ENCODE measurements at regions not wholly inside any gene's neighbourhood (a gene's known extent, or its start where the extent isn't known, plus 50 kb on each side); places are given as distances from the start of the nearest gene placed in this dataset.

- H3K27me3 ChIP-seq (ENCODE audit: control insufficient read depth, insufficient read depth, low read length) = no peaks in the 10 kb centered on the region
- H3K4me1 ChIP-seq (ENCODE audit: control insufficient read depth, insufficient read depth, low read length) = peaks cover 5% of the 10 kb centered on the region; the same call in 1 of the 2 replicates
- no CpG with 5 or more reads among the region's 3 CpGs for WGBS (ENCODE audit: insufficient coverage, insufficient read length)
- no peak for DNase-seq (ENCODE audit: low read depth, low spot score)
- H3K27ac ChIP-seq (ENCODE audit: low read length) = no peak overlapping the region
- H3K36me3 ChIP-seq (ENCODE audit: control insufficient read depth, insufficient read depth, low read length) = no peaks in the 10 kb centered on the region
- no peaks in the 10 kb centered on the region for H3K9me3 ChIP-seq (ENCODE audit: control insufficient read depth, insufficient read depth, low read length)
- no peak overlapping the region for H3K4me3 ChIP-seq (ENCODE audit: low read length)
Measured at GRCh38 chr2:8196316-8196715, 485.5 kb upstream of the ID2 start.

GRCh38 chr2:8197101-8197500 lies 484.8 kb upstream of the ID2 start:
- no peak for DNase-seq (ENCODE audit: low read depth, low spot score)
- Histone ChIP-seq H3K9me3 (ENCODE audit: control insufficient read depth, insufficient read depth, low read length) (no peaks in the 10 kb centered on the region), H3K27ac (ENCODE audit: low read length) (no peak overlapping the region), H3K4me3 (ENCODE audit: low read length) (no peak overlapping the region), H3K36me3 (ENCODE audit: control insufficient read depth, insufficient read depth, low read length) (no peaks in the 10 kb centered on the region), H3K27me3 (ENCODE audit: control insufficient read depth, insufficient read depth, low read length) (no peaks in the 10 kb centered on the region), H3K4me1 (ENCODE audit: control insufficient read depth, insufficient read depth, low read length) (peaks cover 5% of the 10 kb centered on the region; the same call in 1 of the 2 replicates)
- WGBS (ENCODE audit: insufficient coverage, insufficient read length) = no CpG with 5 or more reads among the region's 4 CpGs

GRCh38 chr2:8197825-8198224 lies 484.0 kb upstream of the ID2 start:
- WGBS (ENCODE audit: insufficient coverage, insufficient read length) = no CpG with 5 or more reads among the region's 1 CpG
- no peak overlapping the region for H3K4me3 ChIP-seq (ENCODE audit: low read length)
- no peak for DNase-seq (ENCODE audit: low read depth, low spot score)
- H3K4me1 ChIP-seq (ENCODE audit: control insufficient read depth, insufficient read depth, low read length) = peaks cover 3% of the 10 kb centered on the region; the same call in 1 of the 2 replicates
- no peaks in the 10 kb centered on the region for H3K27me3 ChIP-seq (ENCODE audit: control insufficient read depth, insufficient read depth, low read length)
- H3K27ac ChIP-seq (ENCODE audit: low read length) = no peak overlapping the region
- H3K9me3 ChIP-seq (ENCODE audit: control insufficient read depth, insufficient read depth, low read length) = no peaks in the 10 kb centered on the region
- H3K36me3 ChIP-seq (ENCODE audit: control insufficient read depth, insufficient read depth, low read length) = no peaks in the 10 kb centered on the region

- no peaks in the 10 kb centered on the region for H3K9me3 ChIP-seq (ENCODE audit: control insufficient read depth, insufficient read depth, low read length)
- DNase-seq (ENCODE audit: low read depth, low spot score) = no peak
- H3K27me3 ChIP-seq (ENCODE audit: control insufficient read depth, insufficient read depth, low read length) = no peaks in the 10 kb centered on the region
- WGBS (ENCODE audit: insufficient coverage, insufficient read length) = no CpG with 5 or more reads among the region's 1 CpG
- H3K36me3 ChIP-seq (ENCODE audit: control insufficient read depth, insufficient read depth, low read length) = no peaks in the 10 kb centered on the region
- no peak overlapping the region for H3K4me3 ChIP-seq (ENCODE audit: low read length)
- no peak overlapping the region for H3K27ac ChIP-seq (ENCODE audit: low read length)
- H3K4me1 ChIP-seq (ENCODE audit: control insufficient read depth, insufficient read depth, low read length) = peaks cover 1% of the 10 kb centered on the region; the same call in 1 of the 2 replicates
Measured at GRCh38 chr2:8198766-8199382, 483.0 kb upstream of the ID2 start.

- Histone ChIP-seq H3K4me3 (ENCODE audit: low read length) (no peak overlapping the region), H3K36me3 (ENCODE audit: control insufficient read depth, insufficient read depth, low read length) (no peaks in the 10 kb centered on the region), H3K4me1 (ENCODE audit: control insufficient read depth, insufficient read depth, low read length) (no peaks in the 10 kb centered on the region), H3K27me3 (ENCODE audit: control insufficient read depth, insufficient read depth, low read length) (no peaks in the 10 kb centered on the region), H3K9me3 (ENCODE audit: control insufficient read depth, insufficient read depth, low read length) (no peaks in the 10 kb centered on the region), H3K27ac (ENCODE audit: low read length) (no peak overlapping the region)
- WGBS (ENCODE audit: insufficient coverage, insufficient read length) = no CpG with 5 or more reads among the region's 7 CpGs
- DNase-seq (ENCODE audit: low read depth, low spot score) = no peak
Measured at GRCh38 chr2:8202132-8202531, 479.7 kb upstream of the ID2 start.

- Histone ChIP-seq H3K27ac (ENCODE audit: low read length) (no peak overlapping the region), H3K9me3 (ENCODE audit: control insufficient read depth, insufficient read depth, low read length) (no peaks in the 10 kb centered on the region), H3K4me1 (ENCODE audit: control insufficient read depth, insufficient read depth, low read length) (no peaks in the 10 kb centered on the region), H3K27me3 (ENCODE audit: control insufficient read depth, insufficient read depth, low read length) (no peaks in the 10 kb centered on the region), H3K4me3 (ENCODE audit: low read length) (no peak overlapping the region), H3K36me3 (ENCODE audit: control insufficient read depth, insufficient read depth, low read length) (no peaks in the 10 kb centered on the region)
- no peak for DNase-seq (ENCODE audit: low read depth, low spot score)
- WGBS (ENCODE audit: insufficient coverage, insufficient read length) = no CpG with 5 or more reads among the region's 18 CpGs
Measured at GRCh38 chr2:8203364-8203763, 478.5 kb upstream of the ID2 start.

- Histone ChIP-seq H3K36me3 (ENCODE audit: control insufficient read depth, insufficient read depth, low read length) (no peaks in the 10 kb centered on the region), H3K4me1 (ENCODE audit: control insufficient read depth, insufficient read depth, low read length) (no peaks in the 10 kb centered on the region), H3K27me3 (ENCODE audit: control insufficient read depth, insufficient read depth, low read length) (no peaks in the 10 kb centered on the region), H3K27ac (ENCODE audit: low read length) (no peak overlapping the region), H3K9me3 (ENCODE audit: control insufficient read depth, insufficient read depth, low read length) (no peaks in the 10 kb centered on the region), H3K4me3 (ENCODE audit: low read length) (no peak overlapping the region)
- no CpG with 5 or more reads among the region's 2 CpGs for WGBS (ENCODE audit: insufficient coverage, insufficient read length)
- DNase-seq (ENCODE audit: low read depth, low spot score) = no peak
Measured at GRCh38 chr2:8204711-8205110, 477.1 kb upstream of the ID2 start.

- no peaks in the 10 kb centered on the region for H3K9me3 ChIP-seq (ENCODE audit: control insufficient read depth, insufficient read depth, low read length)
- no CpG with 5 or more reads among the region's 2 CpGs for WGBS (ENCODE audit: insufficient coverage, insufficient read length)
- H3K36me3 ChIP-seq (ENCODE audit: control insufficient read depth, insufficient read depth, low read length) = no peaks in the 10 kb centered on the region
- no peak for DNase-seq (ENCODE audit: low read depth, low spot score)
- no peak overlapping the region for H3K4me3 ChIP-seq (ENCODE audit: low read length)
- H3K27me3 ChIP-seq (ENCODE audit: control insufficient read depth, insufficient read depth, low read length) = no peaks in the 10 kb centered on the region
- H3K27ac ChIP-seq (ENCODE audit: low read length) = no peak overlapping the region
- H3K4me1 ChIP-seq (ENCODE audit: control insufficient read depth, insufficient read depth, low read length) = no peaks in the 10 kb centered on the region
Measured at GRCh38 chr2:8209494-8209893, 472.4 kb upstream of the ID2 start.

- Histone ChIP-seq H3K9me3 (ENCODE audit: control insufficient read depth, insufficient read depth, low read length) (no peaks in the 10 kb centered on the region), H3K27ac (ENCODE audit: low read length) (no peak overlapping the region), H3K4me3 (ENCODE audit: low read length) (no peak overlapping the region), H3K36me3 (ENCODE audit: control insufficient read depth, insufficient read depth, low read length) (no peaks in the 10 kb centered on the region), H3K4me1 (ENCODE audit: control insufficient read depth, insufficient read depth, low read length) (no peaks in the 10 kb centered on the region), H3K27me3 (ENCODE audit: control insufficient read depth, insufficient read depth, low read length) (no peaks in the 10 kb centered on the region)
- WGBS (ENCODE audit: insufficient coverage, insufficient read length) = no CpG with 5 or more reads among the region's 3 CpGs
- no peak for DNase-seq (ENCODE audit: low read depth, low spot score)
Measured at GRCh38 chr2:8211384-8211783, 470.5 kb upstream of the ID2 start.

GRCh38 chr2:8212239-8212638 lies 469.6 kb upstream of the ID2 start:
- Histone ChIP-seq H3K4me1 (ENCODE audit: control insufficient read depth, insufficient read depth, low read length) (no peaks in the 10 kb centered on the region), H3K27ac (ENCODE audit: low read length) (no peak overlapping the region), H3K27me3 (ENCODE audit: control insufficient read depth, insufficient read depth, low read length) (no peaks in the 10 kb centered on the region), H3K9me3 (ENCODE audit: control insufficient read depth, insufficient read depth, low read length) (no peaks in the 10 kb centered on the region), H3K36me3 (ENCODE audit: control insufficient read depth, insufficient read depth, low read length) (no peaks in the 10 kb centered on the region), H3K4me3 (ENCODE audit: low read length) (no peak overlapping the region)
- WGBS (ENCODE audit: insufficient coverage, insufficient read length) = no CpG with 5 or more reads among the region's 3 CpGs
- no peak for DNase-seq (ENCODE audit: low read depth, low spot score)

- Histone ChIP-seq H3K4me3 (ENCODE audit: low read length) (no peak overlapping the region), H3K9me3 (ENCODE audit: control insufficient read depth, insufficient read depth, low read length) (no peaks in the 10 kb centered on the region), H3K36me3 (ENCODE audit: control insufficient read depth, insufficient read depth, low read length) (no peaks in the 10 kb centered on the region), H3K4me1 (ENCODE audit: control insufficient read depth, insufficient read depth, low read length) (no peaks in the 10 kb centered on the region; the same call in 1 of the 2 replicates), H3K27ac (ENCODE audit: low read length) (no peak overlapping the region), H3K27me3 (ENCODE audit: control insufficient read depth, insufficient read depth, low read length) (no peaks in the 10 kb centered on the region)
- DNase-seq (ENCODE audit: low read depth, low spot score) = no peak
- whole genome bisulfite sequencing (ENCODE audit: insufficient coverage, insufficient read length) = no CpG with 5 or more reads among the region's 4 CpGs
Measured at GRCh38 chr2:8214036-8214615, 467.7 kb upstream of the ID2 start.

All from iPS DF 6.9 (cell line).